ENCODE measurements at regions not wholly inside any gene's neighbourhood (a gene's known extent, or its start where the extent isn't known, plus 50 kb on each side); places are given as distances from the start of the nearest gene placed in this dataset.

GRCh38 chr3:146814601-146815315 lies 209.6 kb upstream of the PLSCR5 start:
- TF ChIP-seq CTCF (IDR thresholded peaks at IDR 0.05) (no peak), POLR2A (IDR thresholded peaks at IDR 0.05) (no peak)

All from Peyer's patch (tissue), 4 donors.